ENCODE measurements at regions not wholly inside any gene's neighbourhood (a gene's known extent, or its start where the extent isn't known, plus 50 kb on each side); places are given as distances from the start of the nearest gene placed in this dataset.
A peak's percentile ranks its signal among the peaks of the same experiment; 100 is the strongest.

DNA sequence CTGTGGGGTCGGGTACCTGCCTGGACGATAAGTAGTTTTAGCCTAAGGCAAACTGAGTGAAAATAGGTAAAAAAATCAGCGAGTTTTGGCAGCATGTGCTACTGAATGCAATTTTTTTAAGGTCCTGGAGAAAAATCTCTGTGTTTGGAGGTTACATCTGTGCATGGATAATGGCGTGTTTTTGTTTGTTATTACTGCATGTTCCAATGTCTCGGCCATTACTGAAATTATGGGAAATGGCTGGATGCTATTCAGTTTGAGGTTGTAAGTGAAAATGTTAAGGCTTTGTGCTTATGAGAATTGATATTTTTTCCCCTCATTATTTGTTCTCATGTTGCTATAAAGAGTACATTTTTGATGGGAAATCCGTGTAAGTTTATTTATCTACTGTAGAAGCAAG is 441.7 kb downstream of the PRDM2 start:
- no peak for DNase-seq

DNA sequence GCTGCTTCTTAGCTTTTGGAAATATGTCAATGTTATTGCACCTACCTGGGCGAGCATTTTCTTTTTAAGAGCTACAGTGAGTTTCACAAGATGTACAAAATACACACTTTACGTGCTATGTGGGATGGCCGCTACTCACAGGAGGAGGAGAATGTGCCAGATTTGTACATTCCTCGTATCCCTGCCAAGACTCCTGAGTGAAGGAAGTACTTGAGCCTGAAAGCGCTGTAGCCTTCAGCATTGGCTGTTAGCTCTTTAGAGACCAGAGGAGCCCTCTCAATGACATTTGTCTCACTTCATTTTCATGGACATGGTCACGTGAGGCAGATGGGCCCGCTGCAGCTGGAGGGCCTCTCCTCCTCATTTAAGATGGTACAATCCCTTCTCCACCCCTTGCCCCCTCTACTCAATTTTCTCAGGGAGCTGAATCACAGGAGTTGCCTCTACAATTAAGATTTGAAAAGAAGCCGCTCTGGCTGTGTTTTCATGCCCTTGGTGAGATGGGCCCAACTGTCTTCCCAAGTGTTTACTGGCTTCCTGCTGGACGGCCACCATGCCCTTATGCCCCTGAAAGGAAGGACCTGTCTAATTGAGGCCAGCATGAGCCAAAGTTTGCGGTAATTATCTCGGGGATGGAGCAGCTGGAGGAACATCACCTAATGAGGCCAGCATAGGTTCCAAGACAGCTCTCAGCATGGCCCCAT is 442.6 kb downstream of the PRDM2 start:
- DNase-seq: no peak

DNA sequence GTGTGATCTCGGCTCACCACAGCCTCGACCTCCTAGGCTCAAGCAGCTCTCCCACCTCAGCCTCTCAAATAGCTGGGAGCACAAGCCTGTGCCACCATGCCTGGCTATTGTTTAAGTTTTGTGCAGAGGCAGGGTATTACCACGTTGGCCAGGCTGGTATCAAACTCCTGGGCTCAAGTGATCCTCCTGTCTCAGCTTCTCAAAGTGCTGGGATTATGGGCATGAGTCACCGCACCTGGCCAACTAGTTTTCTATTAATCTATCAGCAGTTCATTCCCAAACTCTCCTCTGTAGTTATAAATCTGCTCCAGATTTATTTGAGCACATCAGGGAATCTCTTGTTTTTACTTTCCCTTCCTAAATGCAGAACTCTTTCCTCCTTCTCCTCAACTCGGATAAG is 443.8 kb downstream of the PRDM2 start:
- DNase-seq: no peak

DNA sequence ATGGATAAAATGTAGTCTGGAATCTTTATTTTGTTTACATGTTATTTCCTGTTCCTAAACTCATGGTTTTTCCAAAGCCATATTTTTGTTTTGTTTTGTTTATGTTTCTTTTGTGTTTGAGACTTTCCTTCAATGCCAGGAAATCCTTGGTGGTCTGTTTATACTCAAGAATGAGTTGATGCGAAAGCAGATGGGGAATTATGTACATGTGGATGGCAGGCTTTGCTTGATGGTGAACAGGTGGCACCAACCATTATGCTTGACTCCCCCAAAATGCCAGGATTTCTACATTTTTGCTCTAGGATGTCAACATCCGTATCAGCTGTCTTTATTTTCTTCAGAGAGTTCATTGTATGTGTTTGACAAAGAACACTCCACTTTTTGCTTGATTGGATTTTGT is 448.5 kb downstream of the PRDM2 start:
- no peak for DNase-seq

DNA sequence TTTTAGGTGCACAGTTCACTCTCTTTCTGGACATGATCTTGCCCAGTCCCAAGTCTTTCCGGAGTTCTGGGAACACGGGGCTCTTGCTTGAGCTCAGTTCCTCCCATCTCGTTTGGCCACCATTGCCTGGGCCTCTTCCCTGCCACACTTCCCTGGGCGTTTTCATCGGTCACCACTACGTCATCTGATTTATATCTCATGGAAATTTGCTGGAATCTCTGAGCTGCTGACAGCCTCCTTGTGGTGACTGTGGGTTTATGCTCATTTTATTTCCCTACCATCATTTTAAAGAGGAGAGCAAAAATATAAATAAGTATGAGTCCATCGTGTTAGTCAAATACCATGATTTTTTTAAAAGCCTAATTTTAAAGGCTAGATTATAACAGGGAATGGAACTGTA is 449.1 kb upstream of the KAZN start:
- peak; percentile 5 for DNase-seq

DNA sequence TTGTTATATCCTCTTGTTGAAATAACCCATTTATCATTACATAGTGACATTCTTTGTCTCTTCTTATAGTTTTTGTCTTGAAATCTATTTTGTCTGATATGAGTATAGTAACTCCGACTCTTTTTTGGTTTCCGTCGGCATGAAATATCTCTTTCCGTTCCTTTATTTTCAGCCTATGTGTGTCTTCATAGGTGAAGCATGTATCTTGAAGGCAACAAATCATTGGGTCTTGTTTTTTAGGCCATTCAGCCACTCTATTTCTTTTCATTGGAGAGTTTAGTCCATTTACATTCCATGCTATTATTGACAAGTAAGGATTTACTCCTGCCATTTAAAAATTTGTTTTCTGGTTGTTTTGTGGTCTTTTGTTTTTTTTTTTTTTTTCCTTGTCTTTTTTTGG is 441.9 kb upstream of the KAZN start:
- no peak for DNase-seq

DNA sequence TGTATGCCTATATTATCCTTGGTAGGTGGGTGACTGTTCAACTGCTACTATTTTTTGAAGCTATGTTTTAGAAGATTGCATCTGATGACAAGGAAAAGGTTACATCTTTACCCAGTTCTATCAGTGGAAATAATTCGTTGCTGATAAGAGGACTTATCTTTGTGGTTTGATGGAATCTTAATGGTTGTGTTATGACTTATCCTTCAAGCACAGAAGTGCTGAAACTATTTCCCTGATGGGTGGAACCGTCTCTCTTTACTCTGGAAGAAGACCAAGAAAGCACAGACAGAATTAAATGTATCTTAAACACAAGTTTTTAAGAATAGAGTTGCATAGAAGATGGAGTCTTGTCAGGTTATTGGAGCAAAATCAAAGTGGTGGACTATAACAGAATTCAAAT is 437.7 kb upstream of the KAZN start:
- no peak for DNase-seq

DNA sequence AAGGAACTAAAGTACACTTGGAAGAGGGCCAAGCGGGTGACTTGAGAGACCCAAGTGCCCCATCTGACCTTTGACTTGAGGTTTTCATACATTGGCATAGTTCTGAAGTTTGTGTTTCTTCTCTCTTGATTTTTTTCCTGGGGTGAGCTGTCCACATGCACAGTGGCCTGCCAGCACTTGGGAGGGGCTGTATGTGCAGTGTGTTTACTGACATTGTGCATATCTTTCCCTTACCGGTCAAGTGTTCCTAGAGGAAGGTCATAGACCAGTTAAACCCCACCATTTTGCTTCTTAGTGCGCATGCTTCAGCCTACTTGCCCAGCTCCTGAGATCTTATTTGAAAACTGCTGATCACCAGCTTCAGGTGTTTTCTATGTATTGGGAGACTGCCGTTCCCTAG is 435.2 kb upstream of the KAZN start:
- DNase-seq: no peak

DNA sequence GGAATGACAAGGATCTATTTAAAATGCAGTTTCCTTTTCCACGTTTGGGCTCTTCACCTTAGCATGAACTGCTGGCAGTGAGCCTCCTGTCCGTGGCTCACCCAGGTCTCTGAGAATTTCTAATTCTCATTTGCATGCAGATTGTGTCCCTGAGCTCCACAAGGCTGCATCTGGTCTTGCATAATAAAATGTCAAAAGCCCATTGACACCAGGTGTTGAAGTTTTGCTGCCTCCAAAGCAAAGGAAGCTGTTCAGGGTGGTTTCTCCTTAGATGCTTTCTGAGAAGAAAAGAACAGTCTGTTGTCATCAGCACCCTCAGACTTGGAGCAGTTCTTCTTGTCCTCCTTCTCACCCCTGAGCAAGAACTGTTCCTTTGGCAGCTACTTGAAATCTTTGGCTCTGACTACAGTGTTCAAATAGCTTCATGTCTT is 433.1 kb upstream of the KAZN start:
- no peak for DNase-seq

DNA sequence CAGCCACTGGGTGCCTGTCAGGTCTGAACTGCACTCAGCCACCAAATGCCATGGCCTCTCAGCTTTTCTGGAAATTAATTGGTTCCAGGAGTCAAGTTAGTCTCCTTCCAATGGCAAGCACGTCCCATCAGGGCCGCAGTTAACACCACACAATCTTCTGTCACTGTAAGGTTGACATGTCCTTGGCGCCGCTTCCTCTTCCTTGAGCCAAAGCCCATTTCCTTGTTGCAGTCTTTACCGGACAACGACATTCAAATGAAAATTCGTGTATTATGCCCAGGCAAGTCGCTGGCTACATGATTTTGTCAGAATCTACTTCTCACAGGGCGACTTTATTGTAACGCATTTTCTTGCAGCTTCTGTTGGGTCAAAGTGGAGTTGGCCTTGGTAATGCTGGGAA is 430.6 kb upstream of the KAZN start:
- DNase-seq: no peak

DNA sequence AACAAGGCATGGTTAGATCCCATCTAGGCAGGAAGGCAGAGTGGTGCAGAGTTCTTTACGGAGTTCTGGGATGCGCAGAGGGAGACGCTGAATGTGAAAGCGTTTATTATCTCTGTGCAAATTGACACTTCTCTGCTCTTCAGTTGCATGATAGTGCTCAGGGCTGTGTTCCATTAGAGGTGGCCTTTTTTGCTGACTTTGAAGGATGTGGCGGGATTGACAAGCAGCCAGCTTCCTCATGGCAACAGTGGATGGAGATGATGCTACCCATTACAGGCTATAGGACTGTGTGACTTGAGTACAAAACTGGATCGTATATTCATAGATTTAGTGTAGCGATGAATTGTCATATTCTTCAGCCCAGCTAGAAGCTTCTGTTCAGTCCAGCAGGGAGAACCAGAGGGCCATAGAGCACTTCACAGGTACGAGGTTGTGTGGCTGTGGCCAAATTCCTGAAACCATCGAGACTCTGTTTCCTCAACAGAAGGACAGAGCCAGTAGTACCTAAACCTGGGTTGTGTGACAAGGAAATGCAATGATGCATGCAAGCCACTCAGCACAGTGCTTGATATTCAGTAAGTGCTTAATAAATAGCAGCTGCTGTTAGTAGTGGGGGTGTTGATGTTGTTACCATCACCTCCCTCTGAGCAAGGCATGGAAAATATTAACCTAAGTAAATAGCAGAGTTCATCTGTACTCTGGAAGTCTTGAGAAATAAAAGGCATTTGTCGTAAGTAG is 430.0 kb upstream of the KAZN start:
- DNase-seq: no peak

DNA sequence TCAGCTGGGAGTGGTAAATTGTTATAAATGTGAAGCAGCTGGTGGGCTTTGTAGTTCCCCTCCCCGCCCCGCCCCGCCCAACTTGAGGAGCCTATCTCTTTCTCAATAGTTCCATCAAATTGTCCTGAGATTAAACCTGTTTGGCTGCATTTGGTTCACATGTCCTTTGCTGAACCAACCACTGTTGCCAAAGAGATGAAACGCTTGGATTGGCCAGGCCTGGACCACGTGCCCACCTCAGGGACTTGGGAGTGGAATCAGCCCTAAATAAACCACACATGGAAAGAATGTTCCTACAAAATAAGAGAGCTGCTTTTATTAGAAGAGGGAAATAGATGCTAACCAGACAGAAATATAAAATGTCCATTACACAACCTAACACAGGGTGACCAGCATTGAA is 424.9 kb upstream of the KAZN start:
- DNase-seq: no peak

DNA sequence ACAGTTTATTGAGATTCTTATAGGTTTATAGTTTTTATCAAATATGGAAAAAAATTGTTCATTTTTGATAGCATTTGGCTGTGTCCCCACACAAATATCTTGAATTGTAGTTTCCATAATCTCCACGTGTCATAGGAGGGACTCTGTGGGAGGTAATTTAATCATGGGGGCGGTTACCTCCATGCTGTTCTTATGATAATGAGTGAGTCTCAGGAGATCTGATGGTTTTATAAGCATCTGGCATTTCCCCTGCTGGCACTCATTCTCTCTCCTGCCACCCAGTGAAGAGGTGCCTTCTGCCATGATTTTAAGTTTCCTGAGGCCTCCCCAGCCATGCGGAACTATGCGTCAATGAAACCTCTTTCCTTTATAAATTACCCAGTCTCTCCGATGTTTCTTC is 420.6 kb upstream of the KAZN start:
- peak; percentile 48 for DNase-seq

DNA sequence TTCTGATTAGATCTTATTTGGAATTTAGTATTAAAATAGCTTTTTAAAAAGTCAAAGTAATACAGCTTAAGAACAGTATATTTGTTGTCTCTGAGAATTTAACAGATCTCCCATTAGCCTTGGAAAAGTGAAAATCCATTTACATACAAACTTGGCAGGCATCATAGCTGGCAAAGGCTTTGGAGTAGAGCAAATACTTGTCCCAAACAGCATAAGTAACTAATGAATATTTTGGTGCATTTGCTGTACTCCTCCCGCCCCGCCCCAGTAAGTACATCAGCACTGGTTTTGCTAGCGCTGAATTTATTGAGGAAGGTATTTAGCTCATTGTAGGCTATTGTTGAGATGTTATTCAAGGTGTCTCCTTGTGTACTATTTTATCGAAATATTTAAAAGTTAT is 417.7 kb upstream of the KAZN start:
- no peak for DNase-seq

DNA sequence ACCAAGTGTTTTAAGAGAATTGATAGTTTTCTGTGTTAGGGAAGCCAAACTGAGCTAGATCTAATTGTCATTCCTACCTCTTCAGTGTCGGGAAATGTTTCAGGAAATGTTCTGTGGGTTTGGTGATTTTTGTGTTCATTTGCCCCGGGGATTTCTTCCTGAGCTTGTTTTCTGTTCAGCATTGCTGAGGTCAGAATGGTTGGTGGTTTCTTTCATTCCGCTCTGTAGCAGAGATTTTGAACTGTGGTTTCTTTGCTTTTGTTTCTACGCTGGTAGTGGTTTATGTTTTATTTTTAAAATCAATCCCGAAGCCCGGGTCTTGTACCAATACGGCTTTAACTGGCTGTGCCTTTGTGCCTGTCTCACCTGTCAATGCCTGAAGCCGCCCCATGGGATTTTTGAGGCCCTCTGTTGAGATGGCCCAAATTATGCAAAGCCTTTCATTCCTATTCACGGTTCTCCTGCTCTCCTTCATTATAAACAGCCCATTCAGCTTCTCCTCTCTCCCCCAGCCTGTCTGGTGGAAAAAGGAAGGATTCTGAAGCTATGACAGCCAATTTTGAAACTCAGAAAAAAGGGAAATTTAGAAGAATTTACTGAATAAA is 417.2 kb upstream of the KAZN start:
- no peak for DNase-seq

DNA sequence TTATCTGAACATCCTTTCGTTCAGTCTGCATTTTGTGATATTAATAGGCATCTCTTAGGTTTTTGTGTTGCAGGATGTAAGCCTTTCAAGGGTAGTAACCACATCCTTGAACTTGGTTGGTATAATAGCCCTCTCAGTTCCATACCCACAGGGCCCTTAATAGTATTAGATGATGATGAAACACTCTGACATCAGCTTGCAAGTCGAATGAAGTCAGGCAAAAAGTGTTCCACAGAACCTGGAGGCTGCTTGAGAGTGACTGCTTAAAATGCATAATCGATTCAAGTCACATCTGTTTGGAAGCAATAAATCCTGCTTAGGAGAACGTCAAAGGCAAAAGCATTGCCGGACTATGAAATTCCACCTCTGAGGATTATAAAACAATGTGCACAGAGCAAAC is 415.6 kb upstream of the KAZN start:
- peak; percentile 39 for DNase-seq

DNA sequence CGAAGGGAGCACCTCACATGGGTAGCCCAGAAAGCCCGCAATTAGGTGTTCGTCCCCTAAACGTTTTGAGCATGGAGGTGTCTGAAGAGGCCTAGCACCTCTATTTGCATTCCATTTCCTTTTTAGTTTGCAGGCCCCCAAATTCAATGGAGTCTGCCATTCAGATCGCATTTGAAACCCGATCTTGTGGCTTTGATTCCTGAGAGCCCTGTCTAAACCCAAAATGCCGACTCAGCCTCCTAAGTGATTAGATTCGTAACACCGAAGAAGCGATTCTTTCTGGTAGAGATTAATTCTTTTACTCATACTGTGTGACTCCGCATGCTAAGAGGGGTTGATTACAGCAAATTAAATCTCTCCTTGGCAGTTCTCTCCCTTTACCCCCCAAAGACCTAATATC is 415.2 kb upstream of the KAZN start:
- peak; percentile 54 for DNase-seq

DNA sequence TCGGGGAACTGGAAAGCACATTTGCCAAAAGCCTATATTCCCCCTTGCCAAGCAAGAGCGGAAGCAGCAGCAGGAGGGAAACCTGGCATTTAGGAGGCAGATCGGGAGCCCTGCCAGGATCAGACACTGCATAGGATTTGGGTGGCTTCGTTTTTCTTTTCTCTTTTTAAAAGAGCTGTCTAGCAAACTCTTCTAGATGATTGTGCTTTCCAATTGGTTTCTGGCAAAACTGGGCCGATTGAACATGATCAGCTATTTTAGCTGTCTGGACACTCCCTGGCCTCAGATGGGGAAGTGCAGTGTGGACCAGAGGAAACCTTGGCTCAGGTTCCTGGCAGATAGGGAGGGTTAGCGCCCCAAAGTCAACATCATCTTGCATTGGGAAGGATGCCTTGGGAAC is 414.0 kb upstream of the KAZN start:
- no peak for DNase-seq

DNA sequence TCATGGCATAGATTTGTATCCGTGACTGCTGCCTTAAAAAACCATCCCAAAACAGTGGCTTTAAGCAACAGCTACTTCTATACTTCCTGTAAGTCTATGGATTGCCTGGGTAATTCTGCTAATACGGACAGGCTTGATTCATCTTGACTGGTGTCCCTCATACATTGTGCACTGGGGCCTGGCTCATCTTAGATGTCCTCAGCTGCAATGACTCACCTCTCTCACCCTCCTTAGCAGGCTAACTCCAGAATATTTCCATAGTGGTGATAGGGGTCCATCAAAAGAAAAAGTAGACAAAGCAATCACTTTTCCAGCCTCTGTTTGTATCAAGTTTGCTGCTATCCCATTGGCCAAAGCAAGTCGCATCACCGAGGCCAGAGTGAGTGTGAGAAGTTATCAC is 409.1 kb upstream of the KAZN start:
- DNase-seq: no peak

DNA sequence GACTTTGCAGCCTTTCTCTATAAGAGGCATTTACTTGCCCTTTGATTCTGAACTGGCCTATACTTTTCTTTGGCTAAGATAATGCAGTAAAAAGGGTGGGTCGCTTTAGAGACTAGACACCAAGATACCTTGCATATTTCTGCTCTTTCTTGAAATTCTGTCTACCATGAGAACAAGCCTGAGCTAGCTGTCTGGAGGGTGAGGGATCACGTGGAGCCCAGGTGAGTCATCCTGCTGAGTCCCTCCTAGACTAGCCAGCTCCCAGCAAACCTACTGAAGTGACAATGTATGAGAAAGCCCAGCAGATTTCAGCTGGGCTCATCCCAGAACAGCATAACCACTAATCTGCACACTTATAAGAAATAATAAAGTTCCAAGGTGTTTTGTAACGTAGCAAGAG is 408.0 kb upstream of the KAZN start:
- no peak for DNase-seq

DNA sequence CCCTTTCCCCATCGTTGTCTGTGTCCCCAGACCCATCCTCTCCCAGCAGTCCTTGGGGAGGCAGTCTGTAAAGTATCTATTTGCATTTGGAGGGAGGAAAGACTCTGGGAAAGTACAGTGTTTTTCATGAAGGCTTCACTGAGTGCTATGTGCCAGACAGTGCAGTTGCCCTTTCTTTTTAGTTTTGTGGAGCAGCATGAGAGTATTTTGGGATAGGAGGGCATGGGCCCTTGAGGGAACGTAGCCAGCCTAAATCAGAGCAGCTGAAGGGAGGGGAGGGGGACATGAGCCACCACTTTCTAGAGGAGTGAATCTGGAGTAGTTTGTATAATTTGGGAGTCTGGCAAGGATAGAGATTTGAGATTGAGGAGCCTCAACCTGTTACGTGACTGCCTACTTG is 404.0 kb upstream of the KAZN start:
- DNase-seq: no peak

DNA sequence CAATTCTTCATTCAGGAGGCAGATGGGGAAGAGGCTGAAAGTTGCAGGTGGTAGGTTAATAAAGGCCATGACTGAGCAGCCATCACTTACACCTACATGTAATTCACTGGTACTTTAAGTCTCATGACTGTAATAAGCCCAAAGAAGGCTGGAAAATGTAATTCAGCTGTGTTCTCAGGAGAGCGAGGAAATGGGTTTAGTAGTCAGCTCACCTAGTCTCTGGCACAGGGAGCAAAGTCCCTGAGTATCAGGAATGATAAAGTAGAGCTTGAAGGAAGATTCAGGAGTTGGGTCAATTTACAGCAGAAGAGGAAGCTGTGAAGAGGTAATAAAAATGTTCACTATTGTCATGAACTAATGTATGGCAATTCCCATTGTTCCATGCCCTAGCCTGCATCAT is 393.4 kb upstream of the KAZN start:
- DNase-seq: no peak

DNA sequence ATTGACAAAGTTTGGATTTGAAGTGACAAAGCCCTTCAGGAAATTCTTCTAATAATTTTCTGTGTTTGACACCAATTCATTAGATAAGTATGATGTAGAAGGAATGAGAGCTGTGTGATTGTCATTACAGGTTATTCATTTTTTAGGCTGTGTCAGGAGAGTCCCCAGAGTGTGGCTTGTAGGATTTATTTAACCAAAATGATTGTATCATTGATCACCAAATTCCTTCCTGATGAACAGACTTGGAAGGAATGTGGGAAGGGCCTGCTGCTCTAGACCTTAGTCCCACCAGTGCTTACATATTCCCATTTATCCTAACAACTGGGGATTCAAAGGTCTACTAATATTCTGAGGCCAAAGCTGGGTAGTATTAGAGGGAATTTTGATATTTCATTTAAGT is 383.3 kb upstream of the KAZN start:
- no peak for DNase-seq

DNA sequence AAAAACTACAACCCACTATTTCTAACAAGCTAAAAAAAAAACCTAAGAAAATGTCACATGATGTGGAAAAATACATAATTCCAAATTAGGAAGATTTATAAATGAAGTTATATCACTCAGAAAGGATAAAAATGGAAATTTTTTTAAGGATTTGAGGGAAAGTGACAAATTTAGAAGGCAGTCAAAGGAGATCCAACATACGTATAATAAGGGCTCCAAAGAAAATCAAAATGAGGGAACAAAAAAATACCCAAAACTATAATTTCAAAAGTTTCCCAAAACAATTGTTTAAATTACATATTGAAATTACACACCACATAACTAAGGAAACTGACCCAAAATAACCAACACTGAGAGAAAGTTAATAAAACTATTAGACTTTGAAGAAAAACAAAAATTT is 381.1 kb upstream of the KAZN start:
- no peak for DNase-seq

DNA sequence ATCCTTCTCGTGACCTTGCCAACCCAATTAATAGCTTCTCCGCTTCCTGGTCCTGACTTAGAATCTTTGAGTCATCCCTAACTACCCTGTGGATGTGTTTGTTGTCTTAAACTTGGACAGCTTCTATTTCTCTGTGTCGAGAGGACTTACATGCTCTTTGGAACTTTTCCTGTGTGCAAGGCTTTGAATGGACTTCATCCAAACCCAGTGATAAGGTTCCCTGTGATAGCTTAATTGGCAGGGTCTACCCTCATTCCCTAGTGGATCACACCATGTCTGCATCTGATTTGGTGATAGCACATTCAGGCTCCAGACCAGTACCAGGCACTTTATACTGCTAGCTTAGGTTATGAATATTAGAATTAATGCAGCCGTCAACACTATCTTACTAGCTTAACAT is 378.2 kb upstream of the KAZN start:
- DNase-seq: no peak
